OCI-LY3 (cell line): ENCODE measurements at regions not wholly inside any gene's neighbourhood (a gene's known extent, or its start where the extent isn't known, plus 50 kb on each side); places are given as distances from the start of the nearest gene placed in this dataset.
"Not testable (repeated sequence)": the region's sequence is repeated elsewhere in the genome, so short reads cannot be mapped to it uniquely, and the experiment has no call there.

ENCODE experiments used
- H2AFZ ChIP-seq: fragments of 200-600, 300-600 bp; shearing (Covaris generic); 2 replicates; pipeline ENCODE4 v1.6.0; 2014; ENCODE audit warnings: antibody characterized with exemption, low read depth, low read length
- H3K27ac ChIP-seq: fragments of 200-600, 300-600 bp; sonication (generic); 2 replicates; pipeline ENCODE4 v1.5.1; 2014; ENCODE audit warnings: mild to moderate bottlenecking, low read length, moderate library complexity, mixed read lengths
- H3K27me3 ChIP-seq: fragments of 200-600, 300-600 bp; sonication (generic); 2 replicates; pipeline ENCODE4 v1.6.1; 2014; ENCODE audit warnings: low read depth, low read length, mixed read lengths
- H3K36me3 ChIP-seq: fragments of 200-600, 300-600 bp; sonication (generic); replicated peaks from 2 replicates; pipeline ENCODE3; 2014; ENCODE audit warnings: low read depth, low read length, mixed read lengths
- H3K4me1 ChIP-seq: fragments of 300-600, 200-600 bp; sonication (generic); 2 replicates; pipeline ENCODE4 v1.6.1; 2014; ENCODE audit warnings: low read length, mixed read lengths
- H3K4me2 ChIP-seq: fragments of 200-600, 300-600 bp; sonication (generic); 2 replicates; pipeline ENCODE4 v1.6.1; 2014; ENCODE audit warnings: low read length, mixed read lengths
- H3K4me3 ChIP-seq: fragments of 300-600, 200-600 bp; sonication (generic); 2 replicates; pipeline ENCODE4 v1.5.1; 2014; ENCODE audit warnings: antibody characterized with exemption, mild to moderate bottlenecking, low read length, moderate library complexity
- H3K79me2 ChIP-seq: fragments of 300-600, 200-600 bp; shearing (Covaris generic); 2 replicates; pipeline ENCODE4 v1.6.1; 2014; ENCODE audit warnings: mild to moderate bottlenecking, low read length, mixed read lengths
- H3K9ac ChIP-seq: fragments of 300-600, 200-600 bp; shearing (Covaris generic); 2 replicates; pipeline ENCODE4 v1.6.0; 2014; ENCODE audit warnings: mild to moderate bottlenecking, low read length, moderate library complexity
- H3K9me3 ChIP-seq: fragments of 200-600, 300-600 bp; shearing (Covaris generic); 2 replicates; pipeline ENCODE4 v1.6.1; 2014; ENCODE audit warnings: low read length, mixed read lengths; ENCODE audit not compliant: insufficient read depth
- H4K20me1 ChIP-seq: fragments of 200-600, 300-600 bp; sonication (generic); 2 replicates; pipeline ENCODE4 v1.6.1; 2016; ENCODE audit warnings: low read length, mixed read lengths; ENCODE audit not compliant: insufficient read depth
- EZH2phosphoT487 ChIP-seq: fragments of 200-600 bp; shearing (Covaris generic); IDR thresholded peaks from 2 replicates; pipeline ENCODE4 v1.6.1; 2018; ENCODE audit warnings: antibody characterized with exemption, mixed run types, low read depth
- TF ChIP-seq, protein P1 (sequence below): fragments of 200-600, 300-600 bp; sonication (generic); IDR thresholded peaks from 2 replicates; pipeline ENCODE4 v1.5.1; 2014; ENCODE audit warnings: antibody characterized with exemption, low read length, low read depth

DNA sequence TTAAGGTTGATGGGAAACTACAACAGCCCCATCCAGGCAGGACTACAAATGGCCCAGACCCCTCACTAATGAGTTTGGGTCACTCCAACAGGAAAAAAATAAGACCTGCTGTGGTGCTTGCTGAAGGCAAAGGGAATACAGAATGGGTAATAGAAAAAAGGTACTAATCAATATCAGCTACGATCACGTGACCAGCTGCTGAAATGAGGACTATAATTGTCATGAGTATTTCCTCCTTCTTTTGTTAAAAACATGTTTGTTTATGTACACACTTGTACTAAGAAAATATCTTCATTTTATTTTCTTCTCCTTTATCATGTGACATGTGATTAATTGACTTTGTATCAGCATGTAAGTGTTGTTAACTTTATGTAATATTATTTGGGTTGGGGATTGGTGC lies 199.9 kb downstream of the GJA1 start:
- Histone ChIP-seq H3K4me3 (no peak overlapping the region), H3K27me3 (no peaks in the 10 kb centered on the region), H3K4me1 (no peaks in the 10 kb centered on the region), H3K4me2 (no peak overlapping the region), H4K20me1 (no peaks in the 10 kb centered on the region), H3K27ac (no peak overlapping the region), H3K9ac (no peak overlapping the region), H3K36me3 (no peaks in the 10 kb centered on the region), H2AFZ (no peak overlapping the region), H3K79me2 (no peaks in the 10 kb centered on the region), H3K9me3 (no peaks in the 10 kb centered on the region)
- TF ChIP-seq, protein P1, sequence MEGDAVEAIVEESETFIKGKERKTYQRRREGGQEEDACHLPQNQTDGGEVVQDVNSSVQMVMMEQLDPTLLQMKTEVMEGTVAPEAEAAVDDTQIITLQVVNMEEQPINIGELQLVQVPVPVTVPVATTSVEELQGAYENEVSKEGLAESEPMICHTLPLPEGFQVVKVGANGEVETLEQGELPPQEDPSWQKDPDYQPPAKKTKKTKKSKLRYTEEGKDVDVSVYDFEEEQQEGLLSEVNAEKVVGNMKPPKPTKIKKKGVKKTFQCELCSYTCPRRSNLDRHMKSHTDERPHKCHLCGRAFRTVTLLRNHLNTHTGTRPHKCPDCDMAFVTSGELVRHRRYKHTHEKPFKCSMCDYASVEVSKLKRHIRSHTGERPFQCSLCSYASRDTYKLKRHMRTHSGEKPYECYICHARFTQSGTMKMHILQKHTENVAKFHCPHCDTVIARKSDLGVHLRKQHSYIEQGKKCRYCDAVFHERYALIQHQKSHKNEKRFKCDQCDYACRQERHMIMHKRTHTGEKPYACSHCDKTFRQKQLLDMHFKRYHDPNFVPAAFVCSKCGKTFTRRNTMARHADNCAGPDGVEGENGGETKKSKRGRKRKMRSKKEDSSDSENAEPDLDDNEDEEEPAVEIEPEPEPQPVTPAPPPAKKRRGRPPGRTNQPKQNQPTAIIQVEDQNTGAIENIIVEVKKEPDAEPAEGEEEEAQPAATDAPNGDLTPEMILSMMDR: no peak
- TF ChIP-seq EZH2phosphoT487: no peak

DNA sequence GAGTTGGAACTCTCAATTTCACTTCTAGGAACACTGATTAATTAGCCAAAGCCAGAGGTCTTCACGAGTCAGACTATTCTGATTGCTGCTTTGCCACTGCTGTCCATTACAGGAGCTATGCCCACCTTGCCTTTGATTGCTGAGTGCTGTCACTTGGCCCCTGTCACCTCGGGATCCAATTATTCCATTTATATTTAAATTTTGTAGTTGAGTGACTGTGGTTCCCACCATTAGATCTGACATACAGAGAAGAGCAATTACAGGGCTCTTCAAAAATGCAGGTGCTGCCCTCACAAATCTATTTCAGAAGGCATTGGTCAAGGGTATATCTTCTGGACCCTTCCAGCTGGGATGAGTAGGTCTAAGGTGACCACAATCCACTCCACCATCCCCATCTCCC lies 200.8 kb downstream of the GJA1 start:
- not testable (repeated sequence) for H2AFZ ChIP-seq, H3K4me1 ChIP-seq, H3K36me3 ChIP-seq, H3K27me3 ChIP-seq, H3K9me3 ChIP-seq, H3K4me2 ChIP-seq, H3K79me2 ChIP-seq, H3K9ac ChIP-seq, H4K20me1 ChIP-seq, H3K27ac ChIP-seq, H3K4me3 ChIP-seq

DNA sequence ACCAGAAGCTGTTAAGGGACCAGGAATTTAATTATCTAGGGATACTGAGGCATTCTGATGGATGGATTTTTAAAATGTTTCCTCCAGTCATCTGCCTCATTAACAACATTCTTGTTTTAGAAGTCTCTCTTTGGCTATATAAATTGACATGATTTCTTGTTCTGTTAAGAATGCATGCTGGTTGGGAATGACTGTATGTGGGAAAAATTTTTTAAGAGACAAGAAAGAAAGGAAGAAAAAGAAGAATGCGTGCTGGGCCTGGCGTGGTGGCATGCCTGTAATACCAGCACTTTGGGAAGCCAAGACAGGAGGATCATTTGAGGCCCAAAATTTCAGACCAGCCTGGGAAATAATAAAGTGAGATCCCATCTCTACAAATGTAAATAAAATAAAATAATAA lies 203.6 kb downstream of the GJA1 start:
- H3K27me3 ChIP-seq: no peaks in the 10 kb centered on the region
- H3K4me3 ChIP-seq: no peak overlapping the region
- no peak overlapping the region for H2AFZ ChIP-seq
- H3K4me2 ChIP-seq: no peak overlapping the region
- no peak overlapping the region for H3K9ac ChIP-seq
- H3K36me3 ChIP-seq: no peaks in the 10 kb centered on the region
- H3K4me1 ChIP-seq: no peaks in the 10 kb centered on the region
- TF ChIP-seq EZH2phosphoT487: no peak
- TF ChIP-seq, protein P1: no peak
- H3K27ac ChIP-seq: no peak overlapping the region
- no peaks in the 10 kb centered on the region for H3K9me3 ChIP-seq
- no peaks in the 10 kb centered on the region for H4K20me1 ChIP-seq
- no peaks in the 10 kb centered on the region for H3K79me2 ChIP-seq

DNA sequence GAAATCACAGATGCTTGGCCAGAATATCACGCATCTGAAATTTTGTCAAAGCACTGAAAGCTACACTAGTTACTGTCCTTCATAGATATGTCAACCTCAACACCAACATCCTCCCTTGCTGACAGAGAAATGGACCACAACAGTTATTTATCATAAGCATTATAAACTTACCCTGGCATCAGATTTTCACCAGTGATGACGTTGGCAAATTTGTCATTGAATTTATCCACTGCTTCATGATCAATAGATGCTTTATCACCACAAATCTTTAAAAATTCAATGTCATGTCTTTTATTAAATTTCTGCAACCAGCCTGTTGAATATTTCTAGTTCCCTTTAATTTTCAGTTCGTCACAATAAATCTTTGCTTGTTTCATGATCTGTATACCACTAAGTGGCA lies 205.7 kb downstream of the GJA1 start:
- no peak overlapping the region for H3K9ac ChIP-seq
- H3K4me2 ChIP-seq: no peak overlapping the region
- H3K9me3 ChIP-seq: no peaks in the 10 kb centered on the region
- no peak for TF ChIP-seq EZH2phosphoT487
- TF ChIP-seq, protein P1: no peak
- no peak overlapping the region for H3K4me3 ChIP-seq
- H3K36me3 ChIP-seq: no peaks in the 10 kb centered on the region
- no peaks in the 10 kb centered on the region for H3K79me2 ChIP-seq
- H3K27me3 ChIP-seq: no peaks in the 10 kb centered on the region
- H4K20me1 ChIP-seq: no peaks in the 10 kb centered on the region
- H2AFZ ChIP-seq: no peak overlapping the region
- no peaks in the 10 kb centered on the region for H3K4me1 ChIP-seq
- no peak overlapping the region for H3K27ac ChIP-seq
